ENCODE measurements at regions not wholly inside any gene's neighbourhood (a gene's known extent, or its start where the extent isn't known, plus 50 kb on each side); places are given as distances from the start of the nearest gene placed in this dataset.

DNA sequence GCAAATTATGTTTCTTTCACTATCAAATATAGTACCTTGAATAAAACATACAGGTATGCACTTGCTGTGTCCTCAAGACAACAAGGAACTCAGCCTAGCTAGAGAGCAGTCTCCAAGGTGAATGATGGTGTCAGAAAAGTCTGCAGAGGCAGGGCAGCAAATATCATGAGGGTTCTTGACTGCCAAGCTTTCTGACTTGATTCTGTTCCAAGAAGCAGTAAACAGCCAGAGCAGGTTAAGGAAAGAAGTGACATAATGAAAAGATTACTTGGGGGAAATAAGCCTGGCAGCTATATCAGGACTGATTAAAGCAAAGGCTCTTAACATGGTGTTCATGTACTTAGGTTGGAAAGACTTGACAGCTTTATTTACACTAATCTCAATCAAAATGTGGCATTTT is 192.2 kb upstream of the GADL1 start:
- TF ChIP-seq, protein P1, sequence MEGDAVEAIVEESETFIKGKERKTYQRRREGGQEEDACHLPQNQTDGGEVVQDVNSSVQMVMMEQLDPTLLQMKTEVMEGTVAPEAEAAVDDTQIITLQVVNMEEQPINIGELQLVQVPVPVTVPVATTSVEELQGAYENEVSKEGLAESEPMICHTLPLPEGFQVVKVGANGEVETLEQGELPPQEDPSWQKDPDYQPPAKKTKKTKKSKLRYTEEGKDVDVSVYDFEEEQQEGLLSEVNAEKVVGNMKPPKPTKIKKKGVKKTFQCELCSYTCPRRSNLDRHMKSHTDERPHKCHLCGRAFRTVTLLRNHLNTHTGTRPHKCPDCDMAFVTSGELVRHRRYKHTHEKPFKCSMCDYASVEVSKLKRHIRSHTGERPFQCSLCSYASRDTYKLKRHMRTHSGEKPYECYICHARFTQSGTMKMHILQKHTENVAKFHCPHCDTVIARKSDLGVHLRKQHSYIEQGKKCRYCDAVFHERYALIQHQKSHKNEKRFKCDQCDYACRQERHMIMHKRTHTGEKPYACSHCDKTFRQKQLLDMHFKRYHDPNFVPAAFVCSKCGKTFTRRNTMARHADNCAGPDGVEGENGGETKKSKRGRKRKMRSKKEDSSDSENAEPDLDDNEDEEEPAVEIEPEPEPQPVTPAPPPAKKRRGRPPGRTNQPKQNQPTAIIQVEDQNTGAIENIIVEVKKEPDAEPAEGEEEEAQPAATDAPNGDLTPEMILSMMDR (IDR thresholded peaks at IDR 0.05; ENCODE audit: insufficient read depth, low read depth, low read length, missing control alignments) = no peak
- DNase-seq (ENCODE audit: low read depth) = no peak
- H3K4me3 ChIP-seq (ENCODE audit: low read length) = no peak overlapping the region

DNA sequence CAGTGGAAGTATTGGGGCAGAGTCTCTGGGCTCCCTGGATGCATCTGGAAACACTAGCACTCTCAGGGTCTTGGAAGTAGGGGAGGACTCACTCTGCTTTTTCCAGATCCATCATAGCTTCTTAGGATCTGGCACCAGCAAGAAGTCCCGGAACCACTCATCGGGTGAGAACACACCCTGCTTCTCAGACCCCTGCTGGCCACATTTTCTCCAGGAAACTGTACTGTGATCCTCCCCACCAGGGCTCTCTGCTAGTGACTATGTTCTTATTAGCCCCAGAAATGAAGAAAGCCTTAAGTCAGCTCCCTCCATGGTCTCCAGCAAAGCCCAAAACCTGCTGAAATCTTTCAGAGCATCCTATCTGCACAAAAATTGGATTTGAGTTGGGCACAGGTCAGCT is 197.3 kb upstream of the GADL1 start:
- no peak overlapping the region for H3K4me3 ChIP-seq (ENCODE audit: low read length)
- TF ChIP-seq, protein P1 (IDR thresholded peaks at IDR 0.05; ENCODE audit: insufficient read depth, low read depth, low read length, missing control alignments) = no peak
- no peak for DNase-seq (ENCODE audit: low read depth)

DNA sequence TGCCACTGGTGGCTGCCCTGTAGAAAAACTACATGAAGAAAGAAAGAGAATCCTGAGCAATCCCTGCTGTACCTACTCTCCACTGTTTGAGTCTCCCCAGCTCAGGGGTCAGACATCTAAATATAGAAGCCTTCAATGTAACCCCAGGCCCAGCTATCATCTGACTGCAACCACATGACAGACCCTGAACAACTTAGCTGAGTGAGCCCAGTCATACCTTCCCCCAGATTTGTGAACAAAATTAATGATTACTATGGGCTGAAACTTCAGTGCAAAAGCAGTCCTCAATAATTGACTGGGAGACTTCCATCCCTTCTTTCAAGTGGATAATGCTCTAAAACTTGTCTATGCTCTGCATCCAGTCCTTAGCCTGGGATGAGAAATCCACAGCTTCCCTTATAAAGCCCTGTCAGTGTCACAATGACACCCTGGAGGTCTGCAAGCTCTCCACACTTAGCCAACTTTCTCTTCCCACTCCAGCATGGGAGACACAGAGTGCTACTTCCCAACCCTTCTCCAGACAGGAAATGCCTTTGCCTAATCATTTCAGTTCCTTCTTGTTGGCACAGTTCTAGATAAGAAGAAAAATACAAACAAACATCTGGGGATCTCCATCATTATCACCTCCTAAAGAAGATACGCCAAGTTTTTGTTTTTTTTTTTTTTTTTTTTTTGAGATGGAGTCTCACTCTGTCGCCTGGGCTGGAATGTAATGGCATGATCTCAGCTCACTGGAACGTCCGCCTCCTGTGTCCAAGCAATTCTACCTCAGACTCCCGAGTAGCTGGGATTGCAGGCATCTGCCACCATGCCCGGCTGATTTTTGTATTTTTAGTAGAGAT is 198.5 kb upstream of the GADL1 start:
- TF ChIP-seq, protein P1 (IDR thresholded peaks at IDR 0.05; ENCODE audit: insufficient read depth, low read depth, low read length, missing control alignments) = no peak
- no peak overlapping the region for H3K4me3 ChIP-seq (ENCODE audit: low read length)
- no peak for DNase-seq (ENCODE audit: low read depth)

DNA sequence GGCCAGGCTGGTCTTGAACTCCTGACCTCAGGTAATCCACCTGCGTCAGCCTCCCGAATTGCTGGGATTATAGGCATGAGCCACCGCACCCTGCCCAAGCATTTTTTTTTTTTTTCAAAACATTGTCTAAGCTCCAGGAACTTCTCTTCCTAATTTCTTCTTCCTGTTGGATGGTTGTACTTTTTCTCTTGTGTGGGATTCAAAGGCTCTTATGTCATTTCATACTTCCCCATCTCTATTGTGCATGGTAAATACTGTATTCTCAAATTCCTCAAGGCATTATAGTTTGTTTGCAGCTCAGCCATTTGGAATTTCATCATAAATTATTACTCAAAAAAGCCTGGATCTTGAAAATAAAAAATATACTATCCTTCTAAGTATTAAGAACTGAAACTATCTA is 199.1 kb upstream of the GADL1 start:
- TF ChIP-seq, protein P1 (IDR thresholded peaks at IDR 0.05; ENCODE audit: insufficient read depth, low read depth, low read length, missing control alignments) = no peak
- no peak for DNase-seq (ENCODE audit: low read depth)

DNA sequence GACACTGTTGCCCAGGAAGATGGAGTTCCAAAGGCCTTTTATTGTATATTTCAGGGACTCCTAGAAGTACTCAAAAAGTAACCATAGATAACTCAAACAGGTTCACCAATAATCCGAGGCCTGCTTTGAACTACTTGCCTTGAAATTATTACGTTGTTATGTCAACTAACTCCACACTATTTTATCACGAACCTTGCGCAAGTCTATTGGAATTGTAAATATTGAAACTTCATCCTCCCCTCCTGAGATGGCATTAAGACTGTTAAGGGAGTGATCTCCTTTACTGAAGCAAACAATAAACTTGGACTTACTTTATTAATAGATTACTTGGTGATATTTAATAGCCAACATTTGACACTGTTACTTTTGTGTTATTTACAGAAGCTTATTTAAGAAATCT is 199.6 kb upstream of the GADL1 start:
- H3K4me3 ChIP-seq (ENCODE audit: low read length) = no peak overlapping the region
- DNase-seq (ENCODE audit: low read depth) = no peak
- TF ChIP-seq, protein P1 (IDR thresholded peaks at IDR 0.05; ENCODE audit: insufficient read depth, low read depth, low read length, missing control alignments) = no peak

More for the DNA sequence above, 199.1 kb upstream of the GADL1 start:
- H3K4me3 ChIP-seq (ENCODE audit: low read length) = no peak overlapping the region

DNA sequence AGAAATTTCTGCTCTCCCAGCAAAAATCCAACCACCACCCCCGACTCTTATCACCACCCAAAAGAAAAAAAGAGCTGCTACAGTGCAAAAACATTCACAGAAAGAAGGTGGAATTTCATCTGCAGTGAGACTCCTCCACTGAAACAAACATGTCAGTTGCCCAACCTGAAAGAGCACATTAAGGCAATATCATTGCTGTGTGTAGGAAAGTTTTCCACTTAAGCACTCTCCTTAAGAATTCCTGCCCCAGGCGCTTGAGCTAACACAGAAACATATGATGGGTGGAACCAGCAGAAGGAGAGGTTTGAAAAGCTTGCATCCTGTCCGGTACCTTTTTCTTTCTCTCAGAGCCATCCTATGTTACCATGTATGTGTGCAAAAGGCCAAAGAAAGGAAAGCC is 200.8 kb upstream of the GADL1 start:
- peak; percentile 55 for DNase-seq (ENCODE audit: low read depth)
- no peak overlapping the region for H3K4me3 ChIP-seq (ENCODE audit: low read length)
- TF ChIP-seq, protein P1 (IDR thresholded peaks at IDR 0.05; ENCODE audit: insufficient read depth, low read depth, low read length, missing control alignments) = no peak

Data from epithelial cell of esophagus (primary cell).